NCI-H2227 (cell line): ENCODE measurements at regions not wholly inside any gene's neighbourhood (a gene's known extent, or its start where the extent isn't known, plus 50 kb on each side); places are given as distances from the start of the nearest gene placed in this dataset.

Source experiments
- DNase-seq: peaks from one replicate; lab custom pipeline; 2025; ENCODE audit not compliant: unreplicated experiment; lab: John Stamatoyannopoulos, UW

GRCh38 chr9:129276486-129277230 is 98.6 kb upstream of the IER5L start:
- DNase-seq: no peak

GRCh38 chr9:129275626-129276247 is 97.7 kb upstream of the IER5L start:
- DNase-seq: no peak

DNA sequence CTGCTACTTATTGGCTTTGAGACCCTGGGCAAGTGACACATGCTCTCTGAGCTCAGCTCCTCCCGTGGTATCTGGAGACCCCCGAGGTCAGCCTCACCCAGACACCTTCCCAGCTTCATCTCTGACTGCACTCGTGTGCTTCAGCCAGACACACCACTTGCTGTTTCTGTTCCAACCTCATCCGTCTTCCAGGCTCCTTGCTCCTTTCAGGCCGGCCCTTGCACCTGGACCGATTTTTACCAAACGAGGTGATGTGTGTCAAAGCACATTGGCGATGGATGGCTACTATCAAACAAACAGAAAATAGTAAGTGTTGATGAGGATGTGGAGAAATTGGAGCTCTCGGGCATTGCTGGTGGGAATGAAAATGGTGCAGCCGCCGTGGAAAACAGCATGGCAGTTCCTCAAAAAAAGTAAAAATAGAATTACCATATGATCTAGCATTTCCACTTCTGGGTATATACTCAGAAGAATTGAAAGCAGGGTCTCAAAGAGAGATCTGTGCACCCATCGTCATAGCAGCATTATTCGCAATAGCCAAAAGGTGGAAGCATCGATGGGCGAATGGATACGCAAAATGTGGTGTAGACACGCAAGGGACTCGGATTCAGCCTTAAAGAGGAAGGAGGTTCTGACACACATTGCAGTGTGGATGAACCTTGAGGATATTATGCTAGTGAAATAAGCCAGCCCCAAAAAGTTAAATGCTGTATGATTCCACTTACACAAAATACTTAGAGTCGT is 96.1 kb upstream of the IER5L start:
- no peak for DNase-seq

DNA sequence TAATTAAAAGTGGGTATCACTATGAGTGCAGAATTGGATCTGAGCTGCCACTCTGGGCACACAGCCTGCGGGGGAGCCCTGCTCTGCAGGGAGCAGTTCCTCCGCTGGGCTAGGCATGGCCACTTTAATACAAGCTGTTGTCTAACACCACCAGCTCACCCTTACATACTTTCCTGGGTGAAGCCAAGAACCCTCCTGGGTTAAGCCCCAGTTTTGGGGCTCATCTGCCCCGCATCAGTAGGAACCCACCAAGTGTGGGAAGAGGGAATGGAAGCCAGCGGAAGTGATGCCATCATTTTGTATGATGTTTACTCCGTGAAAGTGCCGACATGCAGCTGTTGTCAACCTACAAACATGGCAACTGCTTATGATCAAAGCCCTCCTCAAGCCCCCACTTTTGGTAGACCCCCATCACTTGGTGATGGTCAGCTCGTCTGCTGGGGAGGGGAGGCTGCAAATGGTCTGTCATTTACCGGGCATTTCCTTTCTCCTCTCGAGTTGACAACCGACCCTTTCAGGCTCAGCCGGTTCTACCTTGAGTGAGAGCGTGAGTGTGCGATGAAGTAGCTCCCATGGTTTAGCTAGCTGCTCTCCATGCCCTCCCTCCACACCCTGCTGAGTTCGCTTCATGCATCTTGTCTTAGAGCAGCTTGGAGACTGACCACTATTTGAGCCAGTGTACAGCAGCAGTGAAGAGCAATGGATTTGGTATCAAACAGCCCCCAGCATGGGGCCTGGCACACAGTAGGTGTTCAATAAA is 95.3 kb upstream of the IER5L start:
- DNase-seq: no peak

- DNase-seq: no peak
Observed at GRCh38 chr9:129272348-129273025, 94.4 kb upstream of the IER5L start.

DNA sequence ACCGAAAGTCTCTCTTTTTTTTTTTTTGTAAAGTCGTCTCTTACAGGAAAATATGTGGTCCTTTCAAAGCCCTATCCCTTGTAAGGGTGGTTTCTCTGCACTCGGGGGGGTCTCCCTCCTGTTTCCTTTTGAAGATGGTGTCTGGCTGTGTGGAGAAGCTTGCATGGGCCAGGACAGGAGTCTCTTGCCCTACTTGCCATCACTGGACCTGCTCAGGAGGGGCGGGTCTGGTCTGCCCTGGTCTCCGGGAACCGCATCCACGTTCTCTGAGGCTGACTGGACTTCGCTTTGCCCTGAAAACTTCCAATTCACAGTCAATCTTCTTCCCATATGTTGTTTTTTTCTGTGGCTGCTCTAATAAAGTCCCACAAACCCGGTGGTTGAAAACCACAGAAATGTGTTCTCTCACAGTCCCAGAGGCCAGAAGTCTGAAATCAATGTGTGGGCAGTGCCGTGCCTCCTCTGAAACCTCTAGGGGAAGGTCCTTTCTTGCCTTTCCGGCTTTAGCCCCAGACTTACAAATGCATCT is 92.9 kb upstream of the IER5L start:
- DNase-seq: no peak

GRCh38 chr9:129270205-129270604 is 92.1 kb upstream of the IER5L start:
- no peak for DNase-seq

DNA sequence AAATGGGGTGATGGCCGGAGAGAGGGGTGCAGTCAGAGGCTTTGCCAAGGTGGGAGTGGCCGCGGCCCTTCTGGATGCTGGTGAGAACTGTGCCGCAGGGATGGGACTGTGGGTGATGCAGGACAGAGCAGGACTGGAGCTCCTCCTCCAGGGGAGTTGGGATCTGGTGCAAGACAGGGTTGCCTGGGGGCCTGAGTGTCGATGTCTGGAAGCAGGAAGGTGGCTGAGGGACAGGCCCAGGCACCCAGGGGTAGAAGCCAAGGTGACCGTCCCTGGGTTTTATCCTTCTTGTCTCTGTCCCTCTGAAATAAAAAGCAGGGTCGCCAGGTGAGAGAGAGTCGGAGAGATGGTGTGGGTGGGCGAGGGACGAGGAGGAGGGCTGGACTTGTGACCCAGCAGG is 89.1 kb upstream of the IER5L start:
- no peak for DNase-seq

DNA sequence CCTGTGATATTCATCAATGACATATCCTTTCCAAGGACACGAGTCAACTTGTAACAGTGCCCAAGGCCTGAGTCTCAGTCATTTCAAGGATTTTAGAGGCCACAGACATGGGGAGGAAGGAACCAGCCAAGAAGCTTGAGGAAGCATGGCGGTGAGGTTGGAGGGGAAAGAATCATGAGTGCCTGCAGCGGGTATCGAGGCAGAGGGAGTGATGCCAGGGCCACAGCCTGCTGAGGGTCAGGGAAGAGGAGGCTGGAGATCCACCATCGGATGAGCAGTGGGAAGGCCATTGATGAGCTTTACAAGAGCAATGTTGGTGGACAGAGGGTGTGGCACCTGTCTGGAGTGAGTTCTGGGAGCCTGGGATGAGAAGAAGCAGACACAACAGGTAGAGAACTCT is 88.5 kb upstream of the IER5L start:
- DNase-seq: no peak

DNA sequence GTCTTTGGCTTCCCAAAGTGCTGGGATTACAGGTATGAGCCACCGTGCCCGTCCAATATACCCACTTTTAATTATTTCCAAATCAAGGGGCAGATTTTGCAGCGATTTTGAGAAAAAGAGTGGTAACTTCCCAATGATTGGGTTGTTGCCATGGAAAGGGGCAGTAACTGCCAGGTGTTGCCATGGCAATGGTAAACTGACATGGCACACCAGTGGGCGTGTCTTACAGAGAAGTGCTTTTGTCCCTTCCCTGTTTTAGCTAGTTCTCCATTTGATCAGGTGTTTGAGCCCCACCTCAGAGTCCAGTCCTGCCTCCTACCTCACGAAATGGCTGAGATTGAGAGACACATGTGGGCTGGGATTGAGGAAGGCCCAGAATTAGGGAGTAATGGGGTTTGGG is 86.3 kb upstream of the IER5L start:
- DNase-seq: no peak

GRCh38 chr9:129263836-129264235 is 85.8 kb upstream of the IER5L start:
- no peak for DNase-seq

DNA sequence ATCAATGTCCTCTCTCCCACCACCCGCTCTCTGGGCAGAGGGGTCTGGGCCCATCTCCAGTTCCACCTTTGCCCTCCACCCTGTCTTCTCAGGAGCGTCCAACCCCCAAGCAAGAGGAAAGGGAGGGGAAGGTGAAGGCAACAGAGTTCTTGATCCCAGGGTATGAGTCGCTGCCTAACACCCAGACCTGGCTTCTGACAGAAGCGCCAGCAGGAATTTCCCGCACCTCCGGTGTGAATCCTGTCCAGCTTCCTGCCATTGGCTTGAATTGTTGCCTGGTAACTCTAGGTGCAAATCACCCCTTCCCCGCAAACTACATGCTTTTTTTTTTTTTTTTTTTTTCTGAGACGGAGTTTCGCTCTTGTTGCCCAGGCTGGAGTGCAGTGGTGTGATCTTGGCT is 84.2 kb upstream of the IER5L start:
- no peak for DNase-seq

GRCh38 chr9:129259375-129259774 is 81.3 kb upstream of the IER5L start:
- no peak for DNase-seq

GRCh38 chr9:129258823-129259301 is 80.8 kb upstream of the IER5L start:
- no peak for DNase-seq

GRCh38 chr9:129258124-129258822 is 80.2 kb upstream of the IER5L start:
- peak; percentile 91 for DNase-seq

GRCh38 chr9:129256959-129257713 is 79.1 kb upstream of the IER5L start:
- no peak for DNase-seq

DNA sequence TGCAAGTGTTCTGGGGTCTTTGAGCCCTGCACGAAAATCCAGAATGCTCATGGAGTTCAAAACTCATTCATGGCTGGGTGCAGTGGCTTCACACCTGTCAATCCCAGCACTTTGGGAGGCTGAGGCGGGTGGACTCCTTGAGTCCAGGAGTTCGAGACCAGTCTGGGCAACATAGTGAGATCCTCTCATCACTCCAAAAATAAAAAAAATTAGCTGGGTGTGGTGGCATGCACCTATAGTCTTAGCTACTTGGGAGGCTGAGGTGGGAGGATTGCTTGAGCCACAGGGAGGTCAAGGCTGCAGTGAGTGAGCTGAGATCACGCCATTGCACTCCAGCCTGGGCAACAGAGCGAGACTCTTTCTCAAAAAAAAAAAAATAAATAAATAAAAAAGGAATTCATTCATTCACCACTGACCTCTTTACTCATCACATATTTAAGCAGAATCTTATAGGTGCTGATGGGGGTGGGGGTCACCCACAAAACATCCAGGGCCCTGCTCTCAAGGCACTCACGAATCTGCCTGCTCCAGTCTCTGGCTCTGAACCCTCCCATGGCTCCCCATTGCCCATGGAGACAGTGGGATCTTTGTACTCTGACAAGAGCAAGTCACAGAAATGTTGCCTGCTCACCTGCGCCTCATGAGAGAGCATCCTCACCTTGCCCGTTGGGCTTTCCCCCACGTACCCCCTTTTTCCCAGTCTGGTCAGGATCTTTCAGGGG is 76.7 kb upstream of the IER5L start:
- DNase-seq: no peak

DNA sequence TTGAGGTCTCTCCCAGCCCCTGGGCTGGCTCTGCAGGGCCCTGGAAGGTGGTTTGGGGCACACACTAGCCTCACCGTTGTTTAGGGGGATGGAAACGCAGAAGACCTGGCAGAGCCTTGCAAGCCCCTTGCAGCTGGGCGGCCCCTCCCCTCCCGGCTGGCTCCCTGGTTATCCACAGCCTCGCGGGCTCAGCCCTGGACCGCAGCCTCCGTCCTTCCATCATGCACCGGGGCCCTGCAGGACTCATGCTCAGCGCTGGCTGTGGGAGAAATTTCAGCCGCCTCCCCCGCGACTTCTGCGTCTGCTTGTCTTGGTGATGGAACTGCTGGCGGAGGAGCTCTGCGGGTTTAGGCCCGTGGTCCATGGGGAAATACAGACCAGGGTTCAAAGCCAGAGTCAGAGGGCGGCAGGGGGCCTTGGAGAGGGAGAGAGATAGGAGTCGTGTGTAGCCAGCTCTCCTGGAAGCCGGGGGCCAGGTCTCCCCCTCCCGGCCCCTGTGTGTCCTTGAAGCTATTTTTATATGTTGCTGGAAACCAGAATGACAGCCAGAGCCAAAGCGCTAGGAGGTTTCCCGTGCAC is 75.8 kb upstream of the IER5L start:
- DNase-seq: peak; percentile 11
